Small intestine (tissue), 7 donors: ENCODE measurements at regions not wholly inside any gene's neighbourhood (a gene's known extent, or its start where the extent isn't known, plus 50 kb on each side); places are given as distances from the start of the nearest gene placed in this dataset.

ENCODE experiments used
- DNase-seq, 2 donors: peaks; one replicate each; pipeline versions ENCODE4 v3.0.0 to v3.0.0-alpha.2; 2013
- FAIRE-seq: peaks from 2 replicates; lab custom pipeline; 2012; peaks lifted over from hg19 to GRCh38; lab: Jason Lieb, UNC
- H3K27ac ChIP-seq, 3 donors: one replicate each; pipeline ENCODE4 v1.5.1; 2013; ENCODE audit warnings: low read length in 2 of 3, mild to moderate bottlenecking in 2 of 3, control low read depth in 1 of 3, inconsistent platforms in 1 of 3, low read depth in 1 of 3, moderate library complexity in 1 of 3
- H3K27me3 ChIP-seq, 3 donors: one replicate each; pipeline ENCODE4 v1.6.1; 2013; ENCODE audit warnings: low read length in 3 of 3, inconsistent platforms in 1 of 3; ENCODE audit not compliant: control insufficient read depth in 3 of 3, insufficient read depth in 3 of 3
- H3K36me3 ChIP-seq, 3 donors: one replicate each; pipeline ENCODE4 v1.6.1; 2013; ENCODE audit warnings: low read length in 3 of 3, inconsistent platforms in 1 of 3, low read depth in 1 of 3, mild to moderate bottlenecking in 1 of 3, moderate library complexity in 1 of 3; ENCODE audit not compliant: control insufficient read depth in 3 of 3, insufficient read depth in 2 of 3
- H3K4me1 ChIP-seq, 3 donors: one replicate each; pipeline ENCODE4 v1.6.1; 2013; ENCODE audit warnings: low read length in 2 of 3, inconsistent platforms in 1 of 3, low read depth in 1 of 3, mild to moderate bottlenecking in 1 of 3, moderate library complexity in 1 of 3; ENCODE audit not compliant: control insufficient read depth in 3 of 3, insufficient read depth in 2 of 3
- H3K4me3 ChIP-seq, 3 donors: one replicate each; pipeline ENCODE4 v1.5.1; 2013; ENCODE audit warnings: low read length in 3 of 3, control low read depth in 1 of 3, inconsistent platforms in 1 of 3, low read depth in 1 of 3, mild to moderate bottlenecking in 1 of 3, moderate library complexity in 1 of 3
- H3K9me3 ChIP-seq, 2 donors: one replicate each; pipeline ENCODE4 v1.6.1; 2013; ENCODE audit warnings: low read depth in 1 of 2, low read length in 1 of 2; ENCODE audit not compliant: control insufficient read depth in 2 of 2, insufficient read depth in 1 of 2
- WGBS, 3 donors: extraction: QIAGEN DNeasy Blood & Tissue Kit; methylation state at CpG; one replicate each; pipeline ENCODE4 v1.1.7; 2013; 5-methylcytosine and 5-hydroxymethylcytosine counted together
- donor health status: healthy with polysubstance abuse.
- donor health status: control.
- donor health status: control.
- donor health status: Bipolar disorder and iron deficiency.
- donor health status: healthy.

- no peaks in the 10 kb centered on the region for H3K36me3 ChIP-seq
- H3K4me3 ChIP-seq: no peak overlapping the region
- H3K4me1 ChIP-seq: no peaks in the 10 kb centered on the region
- H3K9me3 ChIP-seq: no peaks in the 10 kb centered on the region
- no peak for FAIRE-seq
- 39 to 55% (median 41%) methylated on average over 5 of the region's 5 CpGs for WGBS, 3 donors
- no peak for DNase-seq
- no peaks in the 10 kb centered on the region for H3K27me3 ChIP-seq
- H3K27ac ChIP-seq: no peak overlapping the region
Measured at GRCh38 chr5:164680812-164681520, 1175.5 kb downstream of the MAT2B start.

GRCh38 chr5:164687391-164687790, 1182.0 kb downstream of the MAT2B start:
- DNase-seq: no peak
- H3K4me3 ChIP-seq: no peak overlapping the region
- H3K36me3 ChIP-seq: no peaks in the 10 kb centered on the region
- FAIRE-seq: no peak
- H3K4me1 ChIP-seq: no peaks in the 10 kb centered on the region
- H3K27me3 ChIP-seq: no peaks in the 10 kb centered on the region
- H3K27ac ChIP-seq: no peak overlapping the region
- H3K9me3 ChIP-seq: no peaks in the 10 kb centered on the region

GRCh38 chr5:164688437-164688836, 1183.0 kb downstream of the MAT2B start:
- FAIRE-seq (no peak), DNase-seq (no peak)
- H3K27ac ChIP-seq: no peak overlapping the region
- 10 to 62% (median 36%) methylated on average over 2 of the region's 2 CpGs for WGBS, 3 donors
- H3K27me3 ChIP-seq: no peaks in the 10 kb centered on the region
- peaks cover 0 to 3% of the 10 kb centered on the region in 2 donors for H3K9me3 ChIP-seq
- no peaks in the 10 kb centered on the region for H3K36me3 ChIP-seq
- H3K4me3 ChIP-seq: no peak overlapping the region
- no peaks in the 10 kb centered on the region for H3K4me1 ChIP-seq

- WGBS, 3 donors: 30 to 45% (median 39%) methylated on average over 7 of the region's 7 CpGs
- no peak for DNase-seq
- H3K36me3 ChIP-seq: no peaks in the 10 kb centered on the region
- H3K27me3 ChIP-seq: no peaks in the 10 kb centered on the region
- no peak overlapping the region for H3K27ac ChIP-seq
- H3K4me3 ChIP-seq: no peak overlapping the region
- no peak for FAIRE-seq
- no peaks in the 10 kb centered on the region for H3K9me3 ChIP-seq
- no peaks in the 10 kb centered on the region for H3K4me1 ChIP-seq
Measured at GRCh38 chr5:164708831-164709230, 1203.4 kb downstream of the MAT2B start.

- WGBS, 3 donors: 72 to 83% (median 73%) methylated on average over 2 of the region's 2 CpGs
- FAIRE-seq: no peak
- no peaks in the 10 kb centered on the region for H3K36me3 ChIP-seq
- no peak overlapping the region for H3K4me3 ChIP-seq
- no peaks in the 10 kb centered on the region for H3K27me3 ChIP-seq
- H3K9me3 ChIP-seq: no peaks in the 10 kb centered on the region
- no peak overlapping the region for H3K27ac ChIP-seq
- H3K4me1 ChIP-seq: no peaks in the 10 kb centered on the region
- DNase-seq: no peak
Measured at GRCh38 chr5:164713682-164714081, 1208.3 kb downstream of the MAT2B start.

- FAIRE-seq: no peak
- H3K27me3 ChIP-seq: no peaks in the 10 kb centered on the region
Measured at GRCh38 chr5:164721116-164721515, 1215.7 kb downstream of the MAT2B start.

GRCh38 chr5:164721656-164722055, 1216.2 kb downstream of the MAT2B start:
- no peaks in the 10 kb centered on the region for H3K9me3 ChIP-seq
- H3K4me3 ChIP-seq: no peak overlapping the region
- no peaks in the 10 kb centered on the region for H3K27me3 ChIP-seq
- no peaks in the 10 kb centered on the region for H3K36me3 ChIP-seq
- DNase-seq: no peak
- no peak for FAIRE-seq
- no peaks in the 10 kb centered on the region for H3K4me1 ChIP-seq
- no peak overlapping the region for H3K27ac ChIP-seq
- 43 to 77% (median 50%) methylated on average over 1 of the region's 1 CpG for WGBS, 3 donors

More at GRCh38 chr5:164721116-164721515, 1215.7 kb downstream of the MAT2B start:
- Histone ChIP-seq H3K27ac (no peak overlapping the region), H3K4me1 (no peaks in the 10 kb centered on the region), H3K4me3 (no peak overlapping the region), H3K36me3 (no peaks in the 10 kb centered on the region), H3K9me3 (no peaks in the 10 kb centered on the region)
- no peak for DNase-seq

- H3K27me3 ChIP-seq: no peaks in the 10 kb centered on the region
- H3K27ac ChIP-seq: no peak overlapping the region
- no peak overlapping the region for H3K4me3 ChIP-seq
- H3K4me1 ChIP-seq: no peaks in the 10 kb centered on the region
- no peaks in the 10 kb centered on the region for H3K36me3 ChIP-seq
- FAIRE-seq (no peak), DNase-seq (no peak)
- 76 to 84% (median 83%) methylated on average over 1 of the region's 1 CpG for WGBS, 3 donors
- H3K9me3 ChIP-seq: no peaks in the 10 kb centered on the region
Measured at GRCh38 chr5:164722702-164723101, 1217.3 kb downstream of the MAT2B start.

GRCh38 chr5:164727012-164727411, 1221.6 kb downstream of the MAT2B start:
- Histone ChIP-seq H3K9me3 (no peaks in the 10 kb centered on the region), H3K27me3 (no peaks in the 10 kb centered on the region), H3K27ac (no peak overlapping the region), H3K4me1 (no peaks in the 10 kb centered on the region), H3K36me3 (no peaks in the 10 kb centered on the region), H3K4me3 (no peak overlapping the region)
- FAIRE-seq (no peak), DNase-seq (no peak)
- WGBS, 3 donors: 66 to 83% (median 83%) methylated on average over 2 of the region's 2 CpGs
